Ascending aorta (tissue), 2 donors: ENCODE measurements at regions not wholly inside any gene's neighbourhood (a gene's known extent, or its start where the extent isn't known, plus 50 kb on each side); places are given as distances from the start of the nearest gene placed in this dataset.
"Not testable (repeated sequence)": the region's sequence is repeated elsewhere in the genome, so short reads cannot be mapped to it uniquely, and the experiment has no call there.

Source experiments
- DNase-seq, 2 donors: peaks; one replicate each; pipeline ENCODE4 v3.0.0-alpha.2; 2019; ENCODE audit warnings: low spot score in 2 of 2
- H3K27ac ChIP-seq, 2 donors: fragments of 200-600 bp; sonication (generic); one replicate each; pipeline ENCODE4 v1.5.1; 2016 to 2017; ENCODE audit warnings: mild to moderate bottlenecking in 1 of 2
- H3K27me3 ChIP-seq: fragments of 200-600 bp; sonication (generic); one replicate; pipeline ENCODE4 v1.5.1; 2017
- H3K36me3 ChIP-seq, 2 donors: fragments of 200-600 bp; sonication (generic); one replicate each; pipeline ENCODE4 v1.5.1; 2016
- H3K4me1 ChIP-seq, 2 donors: fragments of 200-600 bp; sonication (generic); one replicate each; pipeline ENCODE4 v1.5.1; 2016 to 2017; ENCODE audit warnings: mild to moderate bottlenecking in 1 of 2
- H3K4me3 ChIP-seq, 2 donors: fragments of 200-600 bp; sonication (generic); one replicate each; pipeline ENCODE4 v1.5.1; 2016 to 2017; ENCODE audit warnings: mild to moderate bottlenecking in 1 of 2
- H3K9me3 ChIP-seq, 2 donors: fragments of 200-600 bp; sonication (generic); one replicate each; pipeline ENCODE4 v1.5.1; 2016
- intact Hi-C: fragments of 100-400 bp; cut with DNase I; formaldehyde crosslinking; loops from one replicate; pipeline ENCODE4 v1.15.1; 2023
- TF ChIP-seq, protein P1 (sequence below), 3 experiments: fragments of 200-600 bp in 2 of 3; fragments of 450-650 bp in 1 of 3; sonication (generic) in 2 of 3; IDR thresholded peaks; one replicate each; pipeline ENCODE4 v1.5.1; 2016 to 2019; ENCODE audit warnings: antibody characterized with exemption in 3 of 3, mild to moderate bottlenecking in 1 of 3, moderate library complexity in 1 of 3

DNA sequence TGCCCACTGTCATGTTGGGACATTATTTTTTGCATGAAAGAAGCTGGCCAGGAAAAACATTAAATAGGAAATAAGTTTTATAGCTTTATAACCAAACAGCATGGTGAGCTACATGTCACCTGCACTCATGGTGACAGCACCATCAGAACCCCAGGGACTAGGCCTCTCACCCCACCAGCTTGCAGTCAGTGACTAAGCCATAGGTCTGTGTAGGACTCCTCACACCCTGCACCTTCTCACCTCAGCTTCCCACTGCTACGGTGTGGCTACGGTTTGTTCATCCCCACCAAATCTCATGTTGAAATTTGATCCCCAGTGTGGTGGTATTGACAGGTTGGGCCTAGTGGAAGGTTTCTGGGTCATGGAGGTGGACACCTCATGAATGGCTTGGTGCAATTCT is 161.3 kb upstream of the VIPR2 start:
- Histone ChIP-seq H3K36me3 (no peaks in the 10 kb centered on the region), H3K9me3 (no peaks in the 10 kb centered on the region), H3K4me1 (no peaks in the 10 kb centered on the region), H3K27me3 (no peaks in the 10 kb centered on the region), H3K4me3 (no peak overlapping the region), H3K27ac (no peak overlapping the region)
- TF ChIP-seq, protein P1, sequence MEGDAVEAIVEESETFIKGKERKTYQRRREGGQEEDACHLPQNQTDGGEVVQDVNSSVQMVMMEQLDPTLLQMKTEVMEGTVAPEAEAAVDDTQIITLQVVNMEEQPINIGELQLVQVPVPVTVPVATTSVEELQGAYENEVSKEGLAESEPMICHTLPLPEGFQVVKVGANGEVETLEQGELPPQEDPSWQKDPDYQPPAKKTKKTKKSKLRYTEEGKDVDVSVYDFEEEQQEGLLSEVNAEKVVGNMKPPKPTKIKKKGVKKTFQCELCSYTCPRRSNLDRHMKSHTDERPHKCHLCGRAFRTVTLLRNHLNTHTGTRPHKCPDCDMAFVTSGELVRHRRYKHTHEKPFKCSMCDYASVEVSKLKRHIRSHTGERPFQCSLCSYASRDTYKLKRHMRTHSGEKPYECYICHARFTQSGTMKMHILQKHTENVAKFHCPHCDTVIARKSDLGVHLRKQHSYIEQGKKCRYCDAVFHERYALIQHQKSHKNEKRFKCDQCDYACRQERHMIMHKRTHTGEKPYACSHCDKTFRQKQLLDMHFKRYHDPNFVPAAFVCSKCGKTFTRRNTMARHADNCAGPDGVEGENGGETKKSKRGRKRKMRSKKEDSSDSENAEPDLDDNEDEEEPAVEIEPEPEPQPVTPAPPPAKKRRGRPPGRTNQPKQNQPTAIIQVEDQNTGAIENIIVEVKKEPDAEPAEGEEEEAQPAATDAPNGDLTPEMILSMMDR (IDR thresholded peaks at IDR 0.05) = no peak
- DNase-seq = no peak
- intact Hi-C loops = no loop called here

DNA sequence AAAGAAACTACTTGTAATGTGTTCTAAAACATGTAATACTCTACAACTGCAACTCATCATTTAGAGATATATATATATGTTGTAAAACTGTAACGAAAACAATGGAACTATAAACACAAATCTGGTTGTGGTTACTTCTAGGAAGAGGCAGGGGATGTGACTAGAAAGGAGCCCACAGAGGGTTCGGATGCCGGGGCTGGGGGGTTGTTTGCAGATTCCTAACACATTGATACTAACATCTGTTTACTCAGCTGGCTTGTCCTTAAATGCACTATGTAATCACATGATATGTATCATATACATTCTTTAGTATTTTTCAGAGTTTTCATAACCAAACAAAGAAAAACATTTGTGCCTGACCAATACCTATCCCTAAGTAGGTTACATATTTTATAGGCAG is 160.5 kb upstream of the VIPR2 start:
- H3K27me3 ChIP-seq, H3K4me1 ChIP-seq, H3K9me3 ChIP-seq, H3K4me3 ChIP-seq, intact Hi-C loops, H3K27ac ChIP-seq, DNase-seq, H3K36me3 ChIP-seq: not testable (repeated sequence)

DNA sequence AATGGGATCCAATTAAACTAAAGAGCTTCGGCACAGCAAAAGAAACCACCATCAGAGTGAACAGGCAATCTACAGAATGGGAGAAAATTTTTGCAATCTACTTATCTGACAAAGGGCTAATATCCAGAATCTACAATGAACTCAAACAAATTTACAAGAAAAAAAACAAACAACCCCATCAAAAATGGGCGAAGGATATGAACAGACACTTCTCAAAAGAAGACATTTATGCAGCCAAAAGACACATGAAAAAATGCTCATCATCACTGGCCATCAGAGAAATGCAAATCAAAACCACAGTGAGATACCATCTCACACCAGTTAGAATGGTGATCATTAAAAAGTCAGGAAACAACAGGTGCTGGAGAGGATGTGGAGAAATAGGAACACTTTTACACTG is 158.8 kb upstream of the VIPR2 start:
- intact Hi-C loops, DNase-seq, H3K9me3 ChIP-seq, H3K4me3 ChIP-seq, H3K27me3 ChIP-seq, H3K4me1 ChIP-seq, H3K36me3 ChIP-seq, H3K27ac ChIP-seq: not testable (repeated sequence)

DNA sequence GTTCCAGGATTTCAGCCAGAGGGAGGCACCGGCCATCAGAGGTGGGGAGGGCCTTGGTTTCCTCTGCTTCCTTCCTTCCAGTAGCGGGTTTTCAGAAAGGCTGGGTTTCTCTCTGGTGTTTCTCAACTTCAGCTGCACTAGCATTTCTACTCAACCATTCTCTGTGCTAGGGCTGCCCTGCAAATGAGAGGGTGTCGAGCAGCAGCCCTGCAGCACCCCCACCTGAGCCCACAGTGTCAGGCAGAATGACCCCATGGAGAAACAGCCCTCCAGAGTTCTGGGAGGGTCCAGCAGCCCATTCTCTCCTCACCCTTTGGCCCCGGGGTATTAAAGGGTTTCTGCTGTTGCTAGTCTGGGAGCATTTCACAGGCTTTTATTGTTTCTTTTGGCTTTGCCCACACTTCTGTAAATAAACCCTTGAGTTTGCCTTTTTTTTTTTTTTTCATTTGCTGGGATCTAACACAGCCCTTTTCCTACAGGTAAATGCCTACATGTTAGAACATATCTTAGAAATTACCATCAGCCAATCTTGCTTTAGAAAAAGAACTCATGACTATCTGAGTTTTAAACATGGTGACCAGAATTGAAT is 151.5 kb upstream of the VIPR2 start:
- peaks cover 5% of the 10 kb centered on the region in 2 donors for H3K9me3 ChIP-seq
- TF ChIP-seq, protein P1 (IDR thresholded peaks at IDR 0.05) = no peak
- no peak overlapping the region for H3K4me3 ChIP-seq
- H3K36me3 ChIP-seq = no peaks in the 10 kb centered on the region
- no peak overlapping the region for H3K27ac ChIP-seq
- H3K27me3 ChIP-seq = no peaks in the 10 kb centered on the region
- no peak for DNase-seq
- peaks cover 3 to 4% of the 10 kb centered on the region in 2 donors for H3K4me1 ChIP-seq
- intact Hi-C loops = no loop called here

DNA sequence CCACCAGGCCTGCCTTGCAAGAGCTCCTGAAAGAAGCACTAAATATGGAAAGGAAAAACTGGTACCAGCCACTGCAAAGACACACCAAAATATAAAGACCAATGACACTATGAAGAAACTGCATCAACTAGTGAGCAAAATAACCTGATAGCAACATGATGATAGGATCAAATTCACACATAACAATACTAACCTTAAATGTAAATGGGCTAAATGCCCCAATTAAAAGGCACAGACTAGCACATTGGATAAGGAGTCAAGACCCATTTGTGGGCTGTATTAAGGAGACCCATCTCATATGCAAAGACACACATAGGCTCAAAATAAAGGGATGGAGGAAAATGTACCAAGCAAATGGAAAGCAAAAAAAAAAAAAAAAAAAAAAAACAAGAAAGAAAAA is 141.8 kb upstream of the VIPR2 start:
- H3K4me3 ChIP-seq, H3K4me1 ChIP-seq, intact Hi-C loops, H3K27ac ChIP-seq, H3K9me3 ChIP-seq, H3K36me3 ChIP-seq, H3K27me3 ChIP-seq, DNase-seq: not testable (repeated sequence)

DNA sequence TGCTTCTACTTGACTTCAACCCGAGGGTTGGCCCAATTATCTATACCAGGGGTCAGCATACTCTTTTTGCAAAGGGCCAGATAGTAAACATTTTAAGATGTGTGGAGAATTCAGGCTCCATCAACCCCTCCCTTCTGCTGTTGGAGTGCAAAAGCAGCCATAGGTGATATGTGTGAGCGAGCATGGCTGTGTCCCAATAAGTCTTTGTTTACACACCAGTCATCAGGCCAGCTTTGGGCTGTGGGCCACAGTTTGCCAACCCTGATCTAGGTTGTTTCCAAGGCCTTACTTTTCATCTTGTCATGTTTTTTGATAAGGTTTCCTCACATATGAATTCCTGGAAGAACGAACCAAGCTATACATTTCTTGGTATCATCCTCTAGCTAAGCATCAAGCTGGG is 136.9 kb upstream of the VIPR2 start:
- H3K36me3 ChIP-seq = no peaks in the 10 kb centered on the region
- no peaks in the 10 kb centered on the region for H3K27me3 ChIP-seq
- no peaks in the 10 kb centered on the region for H3K9me3 ChIP-seq
- no peak overlapping the region for H3K27ac ChIP-seq
- no peak for DNase-seq
- H3K4me1 ChIP-seq = no peaks in the 10 kb centered on the region
- intact Hi-C loops = no loop called here
- TF ChIP-seq, protein P1 (IDR thresholded peaks at IDR 0.05) = no peak
- H3K4me3 ChIP-seq = no peak overlapping the region

DNA sequence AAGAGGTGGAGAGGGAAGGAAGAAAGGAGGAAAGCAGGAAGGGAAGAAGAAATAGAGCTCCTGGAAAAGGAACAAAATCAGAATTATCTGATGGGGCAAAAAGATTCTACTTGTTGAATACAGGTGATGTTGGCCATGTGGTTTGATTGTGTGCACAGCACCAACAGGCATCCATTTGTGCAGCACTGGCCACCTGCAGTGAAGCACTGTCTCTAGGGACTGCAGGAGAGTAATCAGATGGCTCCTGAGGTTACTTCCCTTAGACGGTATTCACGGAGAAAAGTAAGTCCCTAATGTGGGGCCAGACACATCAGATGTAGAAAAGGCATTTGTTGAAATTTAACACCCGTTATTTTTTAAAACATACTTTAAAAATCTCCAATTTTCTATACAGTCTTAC is 135.3 kb upstream of the VIPR2 start:
- Histone ChIP-seq H3K27me3 (no peaks in the 10 kb centered on the region), H3K9me3 (no peaks in the 10 kb centered on the region), H3K27ac (no peak overlapping the region), H3K36me3 (no peaks in the 10 kb centered on the region), H3K4me1 (no peaks in the 10 kb centered on the region), H3K4me3 (no peak overlapping the region)
- no peak for DNase-seq
- TF ChIP-seq, protein P1 (IDR thresholded peaks at IDR 0.05) = no peak
- intact Hi-C loops = no loop called here
